Fibroblast of skin of right biceps (primary cell): ENCODE measurements at regions not wholly inside any gene's neighbourhood (a gene's known extent, or its start where the extent isn't known, plus 50 kb on each side); places are given as distances from the start of the nearest gene placed in this dataset.
A peak's percentile ranks its signal among the peaks of the same experiment; 100 is the strongest.
"Not testable (repeated sequence)": the region's sequence is repeated elsewhere in the genome, so short reads cannot be mapped to it uniquely, and the experiment has no call there.

Source experiments
- DNase-seq: peaks from one replicate; pipeline ENCODE4 v3.0.0-alpha.2; 2013

DNA sequence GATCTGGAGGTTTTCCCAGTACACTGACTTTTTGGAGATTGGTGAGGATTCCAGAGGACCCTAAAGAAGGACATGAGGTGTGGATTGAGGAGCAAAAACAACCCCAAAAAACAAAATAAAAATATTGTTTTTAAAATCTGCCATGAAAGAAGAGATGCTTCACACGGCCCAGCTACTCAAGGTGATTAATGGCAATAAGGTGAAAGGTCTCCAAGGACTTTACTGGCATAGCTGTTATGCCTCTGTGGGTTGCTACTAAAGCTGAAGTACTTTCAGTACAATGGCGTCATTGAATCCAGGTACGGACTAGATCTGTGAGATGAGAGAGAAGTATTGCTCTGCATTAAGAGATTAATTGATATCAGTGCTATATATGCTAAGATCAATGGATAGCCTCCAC, 606.4 kb downstream of the TDRD15 start:
- DNase-seq = no peak

DNA sequence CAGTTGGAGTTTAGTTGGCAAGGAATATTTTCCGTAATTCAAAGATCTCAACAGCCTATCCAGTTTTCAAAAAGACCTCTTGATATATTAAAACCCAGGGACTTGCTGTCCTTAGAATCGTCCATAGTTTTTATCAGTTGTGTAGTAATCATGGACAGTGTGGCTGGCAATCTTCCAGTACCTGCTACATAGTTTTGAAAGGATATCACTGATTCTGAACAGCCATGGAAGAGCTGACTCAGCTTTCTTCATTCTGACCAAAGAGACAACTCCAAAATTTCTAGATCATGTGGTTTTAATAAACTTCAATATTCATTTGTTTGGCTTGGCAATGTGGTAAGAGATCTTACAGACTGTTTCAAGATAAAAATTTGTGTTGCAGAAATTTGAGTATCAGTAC, 616.7 kb downstream of the TDRD15 start:
- peak; percentile 65 for DNase-seq

DNA sequence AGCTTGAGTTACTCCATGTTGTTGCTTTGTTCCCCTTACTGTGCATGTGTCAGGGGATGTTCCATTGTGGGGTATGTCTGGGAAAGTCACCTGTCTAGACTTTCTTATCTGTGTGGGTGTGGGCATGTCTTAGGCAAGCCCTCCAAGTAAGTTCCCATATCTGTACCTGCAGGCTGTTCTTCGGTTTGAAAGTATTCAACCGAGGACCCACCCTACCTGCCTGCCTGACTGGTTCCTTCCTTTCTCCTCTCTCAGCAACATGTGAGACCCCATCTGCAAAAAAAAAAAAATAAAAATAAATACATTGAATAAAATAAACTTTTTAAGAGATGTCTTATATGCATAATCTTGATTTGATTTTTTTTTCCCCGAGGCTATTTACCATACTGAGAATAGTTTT, 622.7 kb downstream of the TDRD15 start:
- no peak for DNase-seq

DNA sequence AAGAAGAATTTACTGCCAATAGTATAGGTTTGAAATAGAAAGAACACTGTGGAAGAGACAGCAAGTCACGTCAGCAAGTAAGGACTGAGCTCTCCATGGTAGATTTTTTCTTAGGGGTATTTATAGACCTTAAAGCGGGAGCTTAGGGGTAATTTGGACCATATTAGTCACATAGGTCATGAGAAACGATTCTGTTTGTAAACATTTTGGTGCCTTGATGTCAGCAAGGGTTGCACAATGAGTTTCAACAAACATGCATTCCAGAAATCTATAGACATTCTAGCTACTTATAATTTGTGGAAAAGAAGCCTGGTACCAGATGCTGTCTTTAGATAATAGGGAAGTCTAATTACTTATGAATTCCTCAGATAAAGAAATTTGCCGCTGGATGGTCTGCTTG, 624.7 kb downstream of the TDRD15 start:
- DNase-seq = no peak

GRCh38 chr2:21754164-21754788, 630.5 kb downstream of the TDRD15 start:
- no peak for DNase-seq

GRCh38 chr2:21757805-21758430, 634.1 kb downstream of the TDRD15 start:
- DNase-seq = no peak

DNA sequence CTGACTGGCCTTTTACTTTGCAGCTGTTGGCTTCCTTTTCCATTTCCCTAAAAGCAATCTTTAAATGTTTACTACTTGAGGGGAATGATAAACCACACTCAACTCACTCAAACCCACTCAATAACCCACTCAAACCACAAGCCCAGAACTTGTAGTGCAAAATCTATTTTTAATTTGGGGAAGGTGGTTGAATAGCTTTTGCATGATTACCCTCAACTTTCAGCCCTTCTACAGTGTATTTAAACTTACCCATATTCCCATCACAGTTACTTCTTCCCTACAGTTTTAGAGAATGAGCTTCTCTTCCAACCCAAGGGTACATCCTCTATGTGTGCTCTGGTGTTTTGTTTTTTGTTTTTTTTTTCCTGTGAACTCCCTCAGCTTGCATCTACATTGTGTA, 636.1 kb downstream of the TDRD15 start:
- no peak for DNase-seq

GRCh38 chr2:21761361-21761760, 637.6 kb downstream of the TDRD15 start:
- DNase-seq = no peak

DNA sequence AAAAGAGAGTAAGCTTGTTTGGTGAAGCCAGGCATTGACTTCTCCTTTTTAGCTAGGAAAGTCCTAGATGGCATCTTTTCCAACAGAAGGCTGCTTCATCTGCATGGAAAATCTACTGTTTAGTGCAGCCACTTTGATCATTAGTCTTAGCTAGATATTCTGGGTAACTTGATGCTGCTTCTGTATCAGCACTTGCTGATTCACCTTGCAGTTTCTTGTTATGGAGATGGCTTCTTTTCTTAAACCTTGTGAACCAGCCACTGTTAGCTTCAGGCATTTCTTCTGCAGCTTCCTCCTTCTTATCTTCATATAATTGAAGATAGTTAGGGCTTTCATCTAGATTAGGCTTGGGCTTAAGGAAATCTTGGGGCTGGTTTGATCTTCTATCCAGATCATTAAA, 639.7 kb downstream of the TDRD15 start:
- no peak for DNase-seq

DNA sequence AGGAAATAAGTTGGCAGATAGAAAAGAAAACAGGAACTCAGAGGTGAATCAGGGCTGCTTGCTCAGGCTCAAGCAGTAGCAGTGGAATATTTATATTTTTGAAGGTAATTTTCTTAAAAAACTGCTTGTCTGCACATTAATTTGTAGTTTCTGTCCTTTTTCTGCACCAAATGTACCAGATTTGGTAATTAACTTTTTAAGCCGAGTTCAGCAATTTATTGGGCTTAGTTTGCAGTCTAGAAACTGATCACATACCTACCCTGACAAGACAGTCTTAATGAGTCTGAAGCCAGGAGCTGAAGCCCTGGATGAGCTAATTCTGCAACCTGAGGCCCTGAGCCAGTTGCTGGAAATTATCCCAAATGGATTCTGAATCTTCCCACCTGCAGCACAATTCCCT, 647.0 kb downstream of the TDRD15 start:
- no peak for DNase-seq

- DNase-seq = peak; percentile 83
These were observed 648.9 kb downstream of the TDRD15 start for GRCh38 chr2:21772624-21773023.

DNA sequence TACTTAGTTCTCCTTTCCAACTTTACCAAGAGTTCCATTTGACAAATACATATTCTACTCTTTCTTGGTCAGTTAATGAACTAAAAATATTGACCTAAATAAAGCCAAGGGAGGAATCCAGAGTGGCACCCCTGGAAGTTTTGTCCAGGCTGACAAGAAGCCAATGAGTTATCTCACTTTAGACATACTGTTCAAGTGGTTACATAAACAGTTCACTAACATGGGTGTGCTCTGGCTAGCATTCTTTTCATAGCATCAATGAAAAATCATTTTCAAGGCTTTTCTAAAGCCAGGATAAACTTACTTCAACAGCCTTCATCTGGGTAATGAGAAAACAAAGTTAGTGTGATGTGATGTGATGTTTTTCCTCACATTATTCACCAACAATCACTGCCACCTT, 649.4 kb downstream of the TDRD15 start:
- DNase-seq = no peak

DNA sequence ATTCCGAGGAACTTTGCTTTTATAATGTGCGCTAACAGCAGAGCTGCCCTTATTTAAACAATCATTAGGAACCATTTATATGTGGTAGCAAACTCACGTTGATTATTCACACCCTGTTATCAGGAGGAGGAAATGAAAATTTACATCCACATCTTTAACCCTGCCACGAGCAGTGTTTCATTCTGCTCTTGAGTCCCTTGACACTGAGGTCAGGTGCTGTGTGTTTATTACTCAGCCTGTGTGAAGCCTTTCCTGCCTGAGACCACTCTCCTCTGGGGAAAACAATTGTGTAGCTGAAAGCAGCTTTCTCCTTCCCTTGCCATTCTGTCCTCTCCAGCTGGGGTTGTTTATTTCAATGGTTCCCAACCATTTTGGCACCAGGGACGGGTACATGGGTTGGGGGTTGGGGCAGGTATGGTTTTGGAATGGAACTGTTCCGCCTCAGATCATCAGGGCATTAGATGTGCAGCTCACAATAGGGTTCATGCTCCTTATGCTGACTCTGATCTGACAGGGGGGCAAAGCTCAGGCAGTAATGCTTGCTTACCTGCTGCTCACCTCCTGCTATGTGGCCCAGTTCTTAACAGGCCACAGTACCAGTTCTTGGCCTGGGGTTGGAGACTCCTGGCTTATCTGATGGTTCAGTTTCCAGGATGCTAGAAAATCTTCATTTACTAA, 651.1 kb downstream of the TDRD15 start:
- no peak for DNase-seq

- no peak for DNase-seq
These were observed 656.0 kb downstream of the TDRD15 start for GRCh38 chr2:21779786-21780185.

DNA sequence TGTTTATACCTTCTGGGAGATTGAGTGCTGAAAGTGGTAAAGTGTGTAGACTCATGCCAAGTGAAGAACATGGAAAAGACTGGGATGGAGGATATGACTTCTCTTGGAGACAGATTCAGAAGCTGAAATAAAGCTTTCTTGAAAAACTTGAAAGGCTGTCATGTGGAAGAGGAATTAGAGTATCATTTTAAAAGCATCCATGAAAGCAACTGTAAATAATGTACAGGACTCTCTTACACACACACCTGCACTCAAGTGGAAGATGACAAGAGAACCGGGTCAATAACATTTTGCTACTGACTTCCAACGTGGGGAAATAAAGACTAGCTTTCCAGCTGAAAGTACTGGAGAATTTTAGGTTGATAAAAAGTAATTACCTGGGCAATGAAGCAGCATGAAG, 658.2 kb downstream of the TDRD15 start:
- DNase-seq = no peak

- DNase-seq = no peak
These were observed 659.1 kb downstream of the TDRD15 start for GRCh38 chr2:21782866-21783265.

DNA sequence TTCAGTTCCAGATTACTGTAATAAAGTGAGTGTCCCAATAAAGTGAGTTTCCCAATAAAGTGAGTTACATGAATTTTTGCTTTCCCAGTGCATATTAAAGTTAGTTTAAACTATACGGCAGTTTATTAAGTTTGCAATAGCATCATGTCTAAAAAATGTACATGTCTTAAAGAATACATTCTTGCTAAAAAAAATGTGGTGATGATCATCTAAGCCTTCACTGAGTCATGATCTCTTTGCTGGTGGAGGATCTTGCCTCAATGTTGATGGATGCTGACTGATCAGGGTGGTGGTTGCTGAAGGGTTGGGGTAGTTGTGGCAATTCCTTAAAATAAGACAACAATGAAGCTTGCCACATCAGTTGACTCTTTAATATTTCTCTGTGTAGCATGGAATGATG, 664.2 kb downstream of the TDRD15 start:
- DNase-seq = peak; percentile 75

- DNase-seq = not testable (repeated sequence)
These were observed 666.5 kb downstream of the TDRD15 start for GRCh38 chr2:21790311-21790710.

DNA sequence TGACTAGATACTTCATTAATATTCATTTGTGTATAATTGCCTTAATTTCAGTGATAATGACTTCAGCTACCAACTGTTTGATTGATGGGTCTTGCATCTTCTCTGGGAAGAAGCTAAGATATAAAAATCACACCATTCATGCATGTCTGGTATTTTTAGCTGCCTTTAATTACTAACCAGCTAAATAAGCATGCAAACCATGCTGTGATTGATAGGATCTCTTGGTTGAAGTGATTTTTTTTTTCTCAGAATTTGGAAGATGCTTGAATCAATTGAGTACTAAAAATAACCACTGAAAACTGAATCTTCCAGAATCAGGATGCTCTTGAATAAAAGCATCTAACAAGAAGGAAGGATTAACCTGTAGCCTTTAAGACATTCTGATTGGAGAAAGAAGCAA, 668.8 kb downstream of the TDRD15 start:
- DNase-seq = no peak

DNA sequence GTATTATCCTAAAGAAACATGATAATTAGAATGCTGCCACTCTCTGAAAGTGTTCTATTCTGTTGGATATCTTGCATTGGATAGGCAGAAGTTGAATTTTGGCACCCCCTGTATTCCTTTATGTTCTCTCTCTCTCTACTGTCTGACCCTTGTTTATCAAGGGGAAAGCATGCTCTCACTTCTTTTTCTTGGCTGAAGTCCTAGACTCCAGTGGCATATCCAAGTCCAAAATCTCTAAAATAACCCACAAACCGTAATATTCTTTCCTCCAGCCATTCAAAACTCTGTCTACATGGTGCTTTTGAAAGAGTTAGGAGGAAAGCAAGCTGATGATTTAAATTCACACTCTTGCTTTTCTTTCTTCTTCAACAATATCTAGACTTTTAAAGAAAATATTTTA, 669.7 kb downstream of the TDRD15 start:
- DNase-seq = peak; percentile 10

- no peak for DNase-seq
These were observed 670.8 kb downstream of the TDRD15 start for GRCh38 chr2:21794611-21795010.

DNA sequence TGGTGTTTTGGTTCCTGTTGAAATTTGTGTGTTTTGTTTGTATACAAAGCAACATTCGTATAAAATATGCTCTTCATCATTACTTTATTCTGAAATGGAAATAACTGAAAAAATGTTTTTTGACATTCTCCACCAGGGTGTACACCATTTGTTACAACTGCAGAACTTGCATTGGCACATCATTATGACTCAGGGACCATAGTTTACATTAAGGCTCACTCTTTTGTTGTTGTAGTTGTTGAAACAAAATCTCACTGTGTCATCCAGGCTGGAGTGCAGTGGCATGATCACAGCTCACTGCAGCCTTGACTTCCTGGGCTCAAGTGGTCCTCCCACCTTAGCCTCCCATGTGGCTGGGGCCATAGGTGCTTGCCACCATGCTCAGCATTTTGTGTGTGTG, 676.6 kb downstream of the TDRD15 start:
- no peak for DNase-seq

- DNase-seq = no peak
These were observed 679.8 kb downstream of the TDRD15 start for GRCh38 chr2:21803550-21803949.

- DNase-seq = no peak
These were observed 680.4 kb downstream of the TDRD15 start for GRCh38 chr2:21804151-21804550.

DNA sequence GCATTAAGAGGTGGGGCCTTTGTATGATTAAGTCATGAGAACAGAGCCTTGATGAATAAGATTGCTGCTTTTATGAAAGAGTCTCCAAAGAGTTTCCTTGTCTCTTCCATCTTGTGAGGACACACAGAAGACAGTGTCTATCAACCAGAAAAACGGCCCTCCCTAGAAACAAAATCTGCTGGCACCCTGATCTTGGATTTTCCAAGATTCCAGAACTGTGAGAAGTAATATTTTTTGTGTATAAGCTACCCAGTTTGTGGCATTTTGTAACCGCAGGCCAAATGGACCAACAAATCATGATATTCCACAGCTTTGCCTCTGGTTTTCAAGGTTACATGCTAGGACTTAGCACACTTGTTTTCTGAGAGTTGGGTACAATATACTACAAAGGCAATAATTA, 687.8 kb downstream of the TDRD15 start:
- DNase-seq = no peak
